Karpas-422 (cell line): ENCODE measurements at regions not wholly inside any gene's neighbourhood (a gene's known extent, or its start where the extent isn't known, plus 50 kb on each side); places are given as distances from the start of the nearest gene placed in this dataset.
A peak's percentile ranks its signal among the peaks of the same experiment; 100 is the strongest.

Source experiments
- DNase-seq: peaks from one replicate; pipeline ENCODE4 v3.0.0-alpha.2; 2015
- H2AFZ ChIP-seq: fragments of 200-600 bp; sonication (generic); 2 replicates; pipeline ENCODE4 v1.6.1; 2014; ENCODE audit warnings: antibody characterized with exemption, low read length, mixed read lengths
- H3K27ac ChIP-seq: fragments of 200-600 bp; sonication (generic); 2 replicates; pipeline ENCODE4 v1.5.1; 2014; ENCODE audit warnings: mild to moderate bottlenecking, low read length, moderate library complexity
- H3K27me3 ChIP-seq: fragments of 200-600 bp; sonication (generic); 2 replicates; pipeline ENCODE4 v1.6.1; 2014; ENCODE audit warnings: low read length, mixed read lengths
- H3K36me3 ChIP-seq: fragments of 200-600 bp; sonication (generic); 2 replicates; pipeline ENCODE4 v1.6.1; 2014; ENCODE audit warnings: low read length, mixed read lengths; ENCODE audit not compliant: insufficient read depth
- H3K4me1 ChIP-seq: fragments of 200-600 bp; sonication (generic); 2 replicates; pipeline ENCODE4 v1.6.1; 2014; ENCODE audit warnings: mild to moderate bottlenecking, low read length, mixed read lengths
- H3K4me2 ChIP-seq: fragments of 200-600 bp; sonication (generic); 2 replicates; pipeline ENCODE4 v1.6.1; 2014; ENCODE audit warnings: low read length, low read depth, mild to moderate bottlenecking; ENCODE audit not compliant: poor library complexity, severe bottlenecking
- H3K4me3 ChIP-seq: fragments of 200-600 bp; sonication (generic); 2 replicates; pipeline ENCODE4 v1.5.1; 2014; ENCODE audit warnings: mild to moderate bottlenecking, antibody characterized with exemption, low read length, mixed read lengths
- H3K79me2 ChIP-seq: fragments of 200-600 bp; sonication (generic); 2 replicates; pipeline ENCODE4 v1.6.1; 2014; ENCODE audit warnings: mild to moderate bottlenecking, low read length, mixed read lengths
- H3K9ac ChIP-seq: fragments of 200-600 bp; sonication (generic); 2 replicates; pipeline ENCODE4 v1.6.0; 2014; ENCODE audit warnings: low read length
- H3K9me2 ChIP-seq: fragments of 200-600 bp; sonication (generic), shearing (Covaris generic); replicated peaks from 2 replicates; pipeline ENCODE4 v1.6.0; 2014; ENCODE audit warnings: mild to moderate bottlenecking, low read length, moderate library complexity; ENCODE audit not compliant: insufficient read depth
- H3K9me3 ChIP-seq: fragments of 300-700, 200-600 bp; sonication (generic); 2 replicates; pipeline ENCODE4 v1.6.1; 2014; ENCODE audit warnings: low read length, mixed read lengths
- H4K20me1 ChIP-seq: fragments of 200-600 bp; sonication (generic); 2 replicates; pipeline ENCODE4 v1.6.1; 2014; ENCODE audit warnings: mild to moderate bottlenecking, antibody characterized with exemption, low read length, low read depth; ENCODE audit not compliant: insufficient read depth

DNA sequence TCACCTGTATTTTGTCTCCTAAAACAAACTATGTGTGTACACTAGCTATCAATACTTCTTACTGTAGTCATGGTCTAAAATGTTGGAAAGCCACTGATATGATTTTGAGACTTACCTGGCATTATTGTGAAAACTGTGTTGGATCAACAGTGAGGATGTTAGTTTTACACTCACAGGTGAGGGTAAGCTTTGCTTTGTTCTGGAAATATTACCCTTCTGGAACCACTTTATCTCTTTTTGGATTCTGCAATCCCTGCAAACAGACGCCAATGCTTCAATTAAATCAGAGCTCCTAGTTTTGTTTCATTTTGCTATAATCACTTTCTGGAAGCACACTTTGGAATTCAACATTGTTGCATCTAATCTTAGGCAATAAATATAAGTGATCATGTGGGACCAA, 223.3 kb downstream of the RPS29 start:
- H3K9me3 ChIP-seq, result no peaks in the 10 kb centered on the region
- no peaks in the 10 kb centered on the region for H3K36me3 ChIP-seq
- H3K4me1 ChIP-seq, result no peaks in the 10 kb centered on the region
- no peaks in the 10 kb centered on the region for H4K20me1 ChIP-seq
- no peak overlapping the region for H3K4me2 ChIP-seq
- H3K9me2 ChIP-seq, result no peaks in the 10 kb centered on the region
- no peak for DNase-seq
- H2AFZ ChIP-seq, result no peak overlapping the region
- no peaks in the 10 kb centered on the region for H3K79me2 ChIP-seq
- no peak overlapping the region for H3K9ac ChIP-seq
- H3K27me3 ChIP-seq, result no peaks in the 10 kb centered on the region
- H3K27ac ChIP-seq, result no peak overlapping the region
- H3K4me3 ChIP-seq, result no peak overlapping the region

DNA sequence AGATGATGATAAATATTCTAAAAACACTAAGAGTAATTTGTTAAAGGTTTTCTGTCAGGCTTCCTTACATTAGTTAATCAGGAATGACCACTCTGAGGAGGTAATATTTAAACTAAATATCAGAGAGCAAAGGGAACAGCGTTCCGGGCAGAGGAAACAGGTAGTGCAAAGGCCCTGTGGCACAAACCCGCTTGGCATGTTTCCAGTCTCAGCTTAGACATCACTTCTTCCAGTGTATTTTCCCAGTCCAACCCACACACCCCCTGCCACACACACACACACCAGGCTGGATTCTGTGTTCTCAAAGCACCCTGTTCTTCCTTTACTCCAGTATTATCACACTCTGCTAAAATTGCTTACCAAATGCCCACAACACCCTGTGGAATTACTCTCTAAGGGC, 247.1 kb downstream of the RPS29 start:
- Histone ChIP-seq H3K27ac (no peak overlapping the region), H3K27me3 (no peaks in the 10 kb centered on the region), H3K9ac (no peak overlapping the region)

DNA sequence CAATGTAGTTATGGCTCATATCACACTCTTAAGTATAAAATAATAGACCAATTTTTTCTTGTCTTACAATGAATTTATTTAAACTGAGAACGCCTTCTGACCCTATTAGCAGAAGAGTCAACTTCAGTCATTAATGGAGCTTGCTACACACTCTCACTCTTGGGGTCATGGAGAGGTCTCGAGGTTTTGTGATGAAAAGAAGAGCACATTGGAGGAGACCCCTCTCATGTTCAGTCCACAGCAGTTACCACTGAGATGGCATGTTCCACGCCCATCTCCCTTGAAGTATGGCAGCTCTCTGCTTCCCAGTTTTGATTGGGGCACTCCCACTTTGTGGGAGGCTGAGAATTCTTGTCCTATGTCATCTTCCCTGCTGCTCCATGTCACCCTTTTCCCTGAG, 266.4 kb downstream of the RPS29 start:
- Histone ChIP-seq H3K4me1 (no peaks in the 10 kb centered on the region), H3K4me3 (no peak overlapping the region), H3K4me2 (no peak overlapping the region), H3K36me3 (no peaks in the 10 kb centered on the region), H3K9ac (no peak overlapping the region), H2AFZ (no peak overlapping the region), H4K20me1 (no peaks in the 10 kb centered on the region), H3K27ac (no peak overlapping the region), H3K9me2 (no peaks in the 10 kb centered on the region), H3K27me3 (no peaks in the 10 kb centered on the region), H3K79me2 (no peaks in the 10 kb centered on the region), H3K9me3 (no peaks in the 10 kb centered on the region)
- no peak for DNase-seq

More for the DNA sequence above, 247.1 kb downstream of the RPS29 start:
- DNase-seq, result no peak
- Histone ChIP-seq H3K79me2 (no peaks in the 10 kb centered on the region), H3K9me3 (no peaks in the 10 kb centered on the region), H2AFZ (no peak overlapping the region), H3K4me3 (no peak overlapping the region), H3K4me1 (no peaks in the 10 kb centered on the region), H3K9me2 (no peaks in the 10 kb centered on the region), H4K20me1 (no peaks in the 10 kb centered on the region), H3K4me2 (no peak overlapping the region), H3K36me3 (no peaks in the 10 kb centered on the region)

DNA sequence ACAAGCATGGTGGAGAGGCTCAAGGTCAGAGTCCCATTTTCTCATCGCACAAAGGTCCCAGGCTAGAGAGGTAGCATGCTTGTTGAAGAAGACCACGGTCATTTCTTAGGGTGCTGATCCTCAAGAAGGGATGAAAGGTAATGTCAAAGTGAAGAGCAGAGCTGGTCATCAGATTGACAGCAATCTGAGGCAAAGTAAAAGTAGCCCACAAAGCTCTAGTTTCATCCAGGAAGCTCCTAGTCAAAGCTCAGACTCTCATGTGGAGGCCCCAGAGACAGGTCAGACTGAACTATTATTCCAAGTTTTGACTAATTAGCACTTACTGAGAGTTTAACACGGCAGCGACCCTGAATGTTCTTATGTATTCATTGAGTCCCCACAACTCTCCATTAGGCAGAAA, 270.6 kb downstream of the RPS29 start:
- Histone ChIP-seq H3K27ac (no peak overlapping the region), H3K9me3 (no peaks in the 10 kb centered on the region), H3K4me2 (no peak overlapping the region), H2AFZ (no peak overlapping the region), H3K4me3 (no peak overlapping the region), H4K20me1 (no peaks in the 10 kb centered on the region), H3K9ac (no peak overlapping the region), H3K9me2 (no peaks in the 10 kb centered on the region), H3K27me3 (no peaks in the 10 kb centered on the region), H3K79me2 (no peaks in the 10 kb centered on the region), H3K36me3 (no peaks in the 10 kb centered on the region), H3K4me1 (no peaks in the 10 kb centered on the region)
- DNase-seq, result no peak

DNA sequence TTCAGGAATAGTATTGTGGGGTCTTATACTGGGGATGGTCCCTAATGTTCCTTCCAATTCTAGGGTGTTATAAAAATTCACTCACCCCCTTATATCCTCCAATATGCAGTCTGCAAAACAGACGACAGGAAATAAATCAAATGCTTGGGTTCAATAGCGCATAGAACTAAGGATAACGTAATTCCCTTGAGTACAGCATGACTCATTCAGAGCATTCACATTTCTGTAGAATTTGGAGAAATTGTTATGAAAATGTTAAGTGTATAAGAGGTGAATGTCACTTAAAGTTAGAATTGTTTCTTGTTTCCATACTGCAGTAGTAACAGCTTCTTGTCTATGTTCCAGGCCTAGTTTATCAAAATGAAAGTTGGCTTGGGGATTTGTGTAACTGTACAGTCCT, 271.4 kb downstream of the RPS29 start:
- Histone ChIP-seq H2AFZ (no peak overlapping the region), H3K79me2 (no peaks in the 10 kb centered on the region), H3K9me3 (no peaks in the 10 kb centered on the region), H3K4me1 (no peaks in the 10 kb centered on the region), H3K27me3 (no peaks in the 10 kb centered on the region), H3K4me3 (no peak overlapping the region), H3K9ac (no peak overlapping the region), H3K27ac (no peak overlapping the region), H3K9me2 (no peaks in the 10 kb centered on the region), H3K36me3 (no peaks in the 10 kb centered on the region), H4K20me1 (no peaks in the 10 kb centered on the region), H3K4me2 (no peak overlapping the region)
- no peak for DNase-seq

DNA sequence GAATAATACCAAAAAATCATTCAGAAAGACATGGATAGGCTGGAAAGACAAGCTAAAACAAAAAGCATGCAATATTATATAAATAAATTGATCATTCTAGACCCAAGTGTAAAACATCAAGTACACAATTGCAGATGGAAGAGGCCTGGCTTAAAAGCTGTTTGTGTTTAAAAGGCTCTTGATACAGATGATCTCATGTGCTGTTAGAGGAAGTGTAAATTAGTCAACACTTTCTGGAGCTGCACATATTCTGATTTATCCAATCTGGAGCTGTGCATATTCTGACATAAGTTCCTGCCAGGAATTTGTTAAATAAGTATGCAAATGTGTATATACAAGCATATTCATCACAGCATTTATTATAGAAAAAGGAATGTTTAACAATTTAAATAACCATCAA, 273.1 kb downstream of the RPS29 start:
- H2AFZ ChIP-seq, result no peak overlapping the region
- H3K36me3 ChIP-seq, result no peaks in the 10 kb centered on the region
- no peaks in the 10 kb centered on the region for H3K9me3 ChIP-seq

DNA sequence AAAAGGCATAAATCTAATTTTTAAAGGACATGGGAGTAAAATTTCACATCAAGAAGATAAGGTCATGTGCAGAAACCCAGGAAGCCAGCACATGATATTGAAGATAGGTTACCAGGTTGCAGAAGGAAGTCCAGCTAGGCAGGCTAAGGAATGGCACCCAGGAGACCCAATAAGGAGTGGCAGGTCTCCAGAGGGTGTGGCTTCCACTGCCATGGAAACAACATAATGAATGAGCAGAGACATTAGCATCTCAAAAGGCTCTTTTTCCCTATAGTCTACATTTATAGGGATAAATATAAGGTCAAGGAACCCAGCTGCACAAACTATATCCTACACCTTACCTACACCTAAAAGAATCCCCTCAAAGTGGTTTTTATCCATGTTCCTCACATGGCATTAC, 275.9 kb downstream of the RPS29 start:
- no peaks in the 10 kb centered on the region for H3K9me2 ChIP-seq
- no peak overlapping the region for H3K4me2 ChIP-seq
- H2AFZ ChIP-seq, result no peak overlapping the region
- no peaks in the 10 kb centered on the region for H4K20me1 ChIP-seq
- DNase-seq, result no peak
- no peak overlapping the region for H3K27ac ChIP-seq
- H3K9ac ChIP-seq, result no peak overlapping the region
- H3K9me3 ChIP-seq, result no peaks in the 10 kb centered on the region
- no peaks in the 10 kb centered on the region for H3K4me1 ChIP-seq
- H3K27me3 ChIP-seq, result no peaks in the 10 kb centered on the region
- no peak overlapping the region for H3K4me3 ChIP-seq
- no peaks in the 10 kb centered on the region for H3K79me2 ChIP-seq
- H3K36me3 ChIP-seq, result no peaks in the 10 kb centered on the region

More for the DNA sequence above, 273.1 kb downstream of the RPS29 start:
- Histone ChIP-seq H3K9me2 (no peaks in the 10 kb centered on the region), H3K9ac (no peak overlapping the region), H3K4me3 (no peak overlapping the region), H3K79me2 (no peaks in the 10 kb centered on the region), H3K4me2 (no peak overlapping the region), H3K27me3 (no peaks in the 10 kb centered on the region), H3K27ac (no peak overlapping the region), H3K4me1 (no peaks in the 10 kb centered on the region), H4K20me1 (no peaks in the 10 kb centered on the region)
- no peak for DNase-seq

DNA sequence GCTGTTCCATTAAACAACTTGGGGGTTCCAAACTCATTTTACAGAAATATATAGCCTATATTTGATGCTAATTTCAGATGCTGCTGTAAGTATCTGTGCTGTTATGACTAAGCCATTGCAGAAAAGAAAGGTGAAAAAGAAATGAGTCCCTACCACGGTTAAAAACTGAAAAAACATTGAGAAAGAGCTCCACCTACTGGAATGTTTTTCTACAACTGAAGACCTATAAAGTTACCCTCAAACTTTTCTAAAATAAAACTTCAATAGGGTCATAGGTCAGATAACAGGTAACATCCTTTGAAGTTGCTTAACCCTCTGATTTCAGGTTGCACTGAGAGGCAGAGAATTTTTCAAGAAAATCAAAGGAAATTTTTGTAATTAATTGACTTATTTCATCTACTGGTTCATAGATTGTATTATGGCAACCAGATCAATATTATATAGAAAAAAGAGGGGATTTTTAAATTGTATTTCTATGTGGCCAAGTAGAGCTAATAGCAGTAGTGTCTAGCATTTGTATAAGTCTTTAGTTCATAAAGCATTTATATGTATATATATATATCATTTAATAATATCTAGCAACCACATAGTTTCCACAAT, 279.9 kb downstream of the RPS29 start:
- Histone ChIP-seq H4K20me1 (no peaks in the 10 kb centered on the region), H3K4me2 (no peak overlapping the region), H3K79me2 (no peaks in the 10 kb centered on the region), H3K36me3 (no peaks in the 10 kb centered on the region), H3K4me1 (no peaks in the 10 kb centered on the region), H2AFZ (no peak overlapping the region), H3K4me3 (no peak overlapping the region), H3K27ac (no peak overlapping the region), H3K27me3 (no peaks in the 10 kb centered on the region), H3K9me3 (no peaks in the 10 kb centered on the region), H3K9me2 (0 out of 2 replicates have a peak, but pooled peaks cover 4% of the 10 kb centered on the region), H3K9ac (no peak overlapping the region)
- peak; percentile 83 for DNase-seq
